ENCODE measurements at regions not wholly inside any gene's neighbourhood (a gene's known extent, or its start where the extent isn't known, plus 50 kb on each side); places are given as distances from the start of the nearest gene placed in this dataset.

- ChIA-PET CTCF (no interaction called here), POLR2A (no interaction called here)
- H3K4me1 Mint-ChIP-seq (ENCODE audit: low read depth): no peaks in the 10 kb centered on the region
- H3K9me3 Mint-ChIP-seq: no peaks in the 10 kb centered on the region
- no peak for DNase-seq
- H3K36me3 Mint-ChIP-seq: no peaks in the 10 kb centered on the region
- no peaks in the 10 kb centered on the region for H3K27me3 Mint-ChIP-seq
- intact Hi-C loops (cut with micrococcal nuclease): no loop called here
- no peak overlapping the region for H3K4me3 Mint-ChIP-seq
- H3K27ac Mint-ChIP-seq: no peak overlapping the region
These were observed 241.6 kb upstream of the VRK2 start for GRCh38 chr2:57804971-57805370.

GRCh38 chr2:57806449-57806968, 240.1 kb upstream of the VRK2 start:
- Mint-ChIP-seq H3K4me1 (ENCODE audit: low read depth) (no peaks in the 10 kb centered on the region), H3K9me3 (no peaks in the 10 kb centered on the region), H3K27me3 (no peaks in the 10 kb centered on the region), H3K27ac (no peak overlapping the region), H3K4me3 (no peak overlapping the region), H3K36me3 (no peaks in the 10 kb centered on the region)
- CTCF ChIA-PET: no interaction called here
- DNase-seq: no peak
- intact Hi-C loops (cut with micrococcal nuclease): no loop called here
- POLR2A ChIA-PET: no interaction called here

DNA sequence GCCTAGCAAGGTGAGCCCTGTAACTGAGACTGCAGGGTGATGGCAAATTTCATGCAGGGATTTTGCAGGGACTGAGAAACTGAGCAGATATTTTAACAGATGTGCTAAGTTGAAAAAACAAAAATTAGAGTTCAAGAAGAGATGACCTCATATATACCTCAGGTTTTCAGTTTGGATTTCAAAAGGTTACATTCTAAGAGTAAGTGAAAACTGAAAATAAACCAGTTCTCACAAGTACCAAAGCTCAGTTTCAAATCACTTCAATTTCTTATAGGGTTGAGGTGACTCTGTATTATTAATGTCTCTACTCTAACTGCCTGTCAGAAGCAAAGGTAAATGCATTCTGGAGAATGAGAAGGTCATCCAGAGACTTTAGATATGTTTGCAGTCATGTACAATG, 237.4 kb upstream of the VRK2 start:
- DNase-seq: no peak
- no peaks in the 10 kb centered on the region for H3K27me3 Mint-ChIP-seq
- no peaks in the 10 kb centered on the region for H3K4me1 Mint-ChIP-seq (ENCODE audit: low read depth)
- H3K9me3 Mint-ChIP-seq: no peaks in the 10 kb centered on the region
- no peaks in the 10 kb centered on the region for H3K36me3 Mint-ChIP-seq
- CTCF ChIA-PET: no interaction called here
- POLR2A ChIA-PET: no interaction called here
- intact Hi-C loops (cut with micrococcal nuclease): no loop called here
- H3K4me3 Mint-ChIP-seq: no peak overlapping the region
- H3K27ac Mint-ChIP-seq: no peak overlapping the region

GRCh38 chr2:57821088-57821487, 225.5 kb upstream of the VRK2 start:
- POLR2A ChIA-PET: no interaction called here
- H3K27ac Mint-ChIP-seq: no peak overlapping the region

GRCh38 chr2:57828221-57828620, 218.4 kb upstream of the VRK2 start:
- intact Hi-C loops (cut with micrococcal nuclease): no loop called here
- no peaks in the 10 kb centered on the region for H3K36me3 Mint-ChIP-seq
- no peaks in the 10 kb centered on the region for H3K27me3 Mint-ChIP-seq
- peaks cover 23% of the 10 kb centered on the region for H3K9me3 Mint-ChIP-seq
- no peak for DNase-seq
- no peaks in the 10 kb centered on the region for H3K4me1 Mint-ChIP-seq (ENCODE audit: low read depth)
- POLR2A ChIA-PET: no interaction called here
- CTCF ChIA-PET: no interaction called here
- H3K4me3 Mint-ChIP-seq: no peak overlapping the region
- no peak overlapping the region for H3K27ac Mint-ChIP-seq

More at GRCh38 chr2:57821088-57821487, 225.5 kb upstream of the VRK2 start:
- CTCF ChIA-PET: no interaction called here
- no peak overlapping the region for H3K4me3 Mint-ChIP-seq
- H3K9me3 Mint-ChIP-seq: peaks cover 5% of the 10 kb centered on the region
- intact Hi-C loops (cut with micrococcal nuclease): no loop called here
- no peaks in the 10 kb centered on the region for H3K36me3 Mint-ChIP-seq
- no peaks in the 10 kb centered on the region for H3K27me3 Mint-ChIP-seq
- no peak for DNase-seq
- H3K4me1 Mint-ChIP-seq (ENCODE audit: low read depth): no peaks in the 10 kb centered on the region

DNA sequence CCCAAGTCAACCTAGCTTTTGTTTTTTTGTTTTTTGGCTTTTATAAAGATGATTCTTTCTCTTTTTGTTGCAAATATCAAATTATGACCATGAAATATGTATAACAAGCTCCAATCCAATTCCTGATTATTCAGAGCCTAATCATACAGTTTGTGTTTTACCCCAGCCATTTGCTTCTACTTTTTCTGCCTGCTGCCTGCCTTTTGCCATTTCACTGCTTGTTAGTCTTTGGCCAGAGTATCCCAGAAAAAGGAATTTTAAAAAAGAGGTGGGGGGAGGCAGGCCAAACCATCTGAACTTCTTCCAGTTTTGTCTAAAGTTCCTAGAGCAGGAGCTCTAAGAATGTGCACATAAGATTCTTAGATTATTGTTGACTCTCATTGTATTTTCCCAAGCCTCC, 211.9 kb upstream of the VRK2 start:
- Mint-ChIP-seq H3K27me3 (no peaks in the 10 kb centered on the region), H3K4me1 (ENCODE audit: low read depth) (no peaks in the 10 kb centered on the region), H3K9me3 (peaks cover 5% of the 10 kb centered on the region), H3K36me3 (no peaks in the 10 kb centered on the region), H3K27ac (no peak overlapping the region), H3K4me3 (no peak overlapping the region)
- no peak for DNase-seq
- ChIA-PET CTCF (no interaction called here), POLR2A (no interaction called here)
- intact Hi-C loops (cut with micrococcal nuclease): no loop called here

DNA sequence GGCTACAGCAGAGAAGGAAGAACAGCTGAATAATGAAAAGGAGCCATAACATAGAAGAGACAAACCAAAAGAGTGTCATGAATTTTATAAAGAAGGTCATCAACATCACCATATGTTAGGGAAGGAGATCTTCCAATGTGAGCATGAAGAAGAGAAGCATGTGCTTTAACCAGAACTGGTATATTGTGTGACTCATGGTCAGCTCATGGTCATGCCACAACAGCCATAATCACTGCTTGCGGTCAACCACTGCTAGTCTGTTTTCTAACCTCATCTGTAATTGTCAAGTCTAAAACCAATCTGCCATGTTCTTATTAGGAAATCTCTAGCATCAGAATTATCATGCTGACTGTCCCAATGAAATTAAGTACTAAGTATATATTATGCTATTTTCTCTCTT, 204.1 kb upstream of the VRK2 start:
- peaks cover 3% of the 10 kb centered on the region for H3K9me3 Mint-ChIP-seq
- H3K4me1 Mint-ChIP-seq (ENCODE audit: low read depth): no peaks in the 10 kb centered on the region
- intact Hi-C loops (cut with micrococcal nuclease): no loop called here
- H3K36me3 Mint-ChIP-seq: no peaks in the 10 kb centered on the region
- H3K4me3 Mint-ChIP-seq: no peak overlapping the region
- peaks cover 1% of the 10 kb centered on the region for H3K27me3 Mint-ChIP-seq
- H3K27ac Mint-ChIP-seq: no peak overlapping the region
- DNase-seq: no peak
- ChIA-PET CTCF (no interaction called here), POLR2A (no interaction called here)

DNA sequence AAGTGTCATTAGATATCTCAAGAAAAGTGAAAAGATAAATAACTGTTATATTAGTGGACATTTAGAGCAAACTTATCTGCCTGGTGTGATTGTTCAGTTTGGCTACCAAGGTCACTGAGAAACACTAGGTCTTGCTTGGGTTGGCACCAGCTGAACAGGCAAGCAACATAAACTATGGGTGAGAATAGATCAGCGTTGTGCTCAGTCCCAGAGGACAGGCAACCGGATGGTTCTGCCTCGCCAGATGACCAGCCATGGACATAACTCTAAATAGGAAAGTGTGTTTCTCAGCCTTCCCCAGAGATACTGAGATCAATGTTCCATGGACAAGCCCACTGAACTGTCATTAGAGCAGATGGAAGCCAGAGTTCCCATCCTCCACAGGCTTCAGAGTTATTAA, 203.4 kb upstream of the VRK2 start:
- Mint-ChIP-seq H3K36me3 (no peaks in the 10 kb centered on the region), H3K4me3 (no peak overlapping the region), H3K4me1 (ENCODE audit: low read depth) (no peaks in the 10 kb centered on the region), H3K27me3 (peaks cover 1% of the 10 kb centered on the region), H3K9me3 (peaks cover 3% of the 10 kb centered on the region), H3K27ac (no peak overlapping the region)
- intact Hi-C loops (cut with micrococcal nuclease): no loop called here
- CTCF ChIA-PET: no interaction called here
- DNase-seq: no peak
- POLR2A ChIA-PET: no interaction called here

- intact Hi-C loops (cut with micrococcal nuclease): no loop called here
- no peak for DNase-seq
- H3K9me3 Mint-ChIP-seq: peaks cover 3% of the 10 kb centered on the region
- H3K4me3 Mint-ChIP-seq: no peak overlapping the region
- ChIA-PET CTCF (no interaction called here), POLR2A (no interaction called here)
- H3K36me3 Mint-ChIP-seq: no peaks in the 10 kb centered on the region
- H3K27me3 Mint-ChIP-seq: peaks cover 1% of the 10 kb centered on the region
- no peak overlapping the region for H3K27ac Mint-ChIP-seq
- no peaks in the 10 kb centered on the region for H3K4me1 Mint-ChIP-seq (ENCODE audit: low read depth)
These were observed 197.9 kb upstream of the VRK2 start for GRCh38 chr2:57848723-57849122.

GRCh38 chr2:57849843-57850242, 196.8 kb upstream of the VRK2 start:
- Mint-ChIP-seq H3K27me3 (no peaks in the 10 kb centered on the region), H3K4me1 (ENCODE audit: low read depth) (no peaks in the 10 kb centered on the region), H3K4me3 (no peak overlapping the region), H3K27ac (no peak overlapping the region), H3K9me3 (peaks cover 3% of the 10 kb centered on the region), H3K36me3 (no peaks in the 10 kb centered on the region)
- ChIA-PET CTCF (no interaction called here), POLR2A (no interaction called here)
- no peak for DNase-seq
- intact Hi-C loops (cut with micrococcal nuclease): no loop called here

DNA sequence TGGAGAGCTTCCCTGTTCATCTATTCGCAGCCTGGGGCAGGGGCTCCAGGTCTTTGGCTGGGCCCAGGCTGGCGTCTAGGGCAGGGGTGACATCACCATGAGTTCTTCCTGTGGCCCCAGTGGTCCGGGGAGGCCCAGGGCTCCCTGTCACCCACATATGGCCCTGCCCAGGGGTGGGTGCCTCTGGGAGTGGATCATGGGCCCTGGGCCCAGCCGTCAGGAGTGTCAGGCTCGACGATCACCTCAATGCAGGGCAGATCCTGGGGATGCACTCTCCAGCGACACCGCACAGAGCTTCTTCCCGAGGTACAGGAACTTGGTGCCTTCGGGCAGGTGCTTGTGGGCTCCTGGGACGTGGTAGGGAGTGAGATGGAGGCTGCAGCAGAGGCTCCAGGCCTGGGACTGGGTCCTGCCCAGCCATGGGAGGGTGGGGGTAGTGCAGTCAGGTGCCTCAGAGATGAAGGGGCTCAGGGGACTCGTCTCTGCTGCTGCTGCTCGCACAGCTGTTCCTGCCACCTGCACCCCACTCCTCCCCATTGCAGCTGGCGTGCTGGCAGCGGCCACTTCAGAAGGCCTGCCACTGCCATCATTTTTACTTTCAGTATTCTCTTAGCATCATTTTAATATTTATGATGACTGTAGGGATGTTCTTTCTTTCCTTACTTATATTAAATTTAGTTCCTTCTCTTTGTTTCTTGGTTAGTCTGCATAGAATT, 196.0 kb upstream of the VRK2 start:
- no peak for DNase-seq
- Mint-ChIP-seq H3K36me3 (no peaks in the 10 kb centered on the region), H3K27ac (no peak overlapping the region), H3K4me3 (no peak overlapping the region), H3K9me3 (peaks cover 3% of the 10 kb centered on the region), H3K4me1 (ENCODE audit: low read depth) (no peaks in the 10 kb centered on the region), H3K27me3 (no peaks in the 10 kb centered on the region)
- intact Hi-C loops (cut with micrococcal nuclease): no loop called here
- ChIA-PET CTCF (no interaction called here), POLR2A (no interaction called here)

GRCh38 chr2:57855212-57855611, 191.4 kb upstream of the VRK2 start:
- Mint-ChIP-seq H3K36me3 (no peaks in the 10 kb centered on the region), H3K4me1 (ENCODE audit: low read depth) (no peaks in the 10 kb centered on the region), H3K4me3 (no peak overlapping the region), H3K9me3 (no peaks in the 10 kb centered on the region), H3K27me3 (no peaks in the 10 kb centered on the region), H3K27ac (no peak overlapping the region)
- POLR2A ChIA-PET: no interaction called here
- CTCF ChIA-PET: interaction anchor here (0.7 kb wide), 1 partner anchor 177 kb away, joined by 3 read pairs; no protein-coding TSS in a partner anchor
- intact Hi-C loops (cut with micrococcal nuclease): no loop called here
- DNase-seq: no peak

DNA sequence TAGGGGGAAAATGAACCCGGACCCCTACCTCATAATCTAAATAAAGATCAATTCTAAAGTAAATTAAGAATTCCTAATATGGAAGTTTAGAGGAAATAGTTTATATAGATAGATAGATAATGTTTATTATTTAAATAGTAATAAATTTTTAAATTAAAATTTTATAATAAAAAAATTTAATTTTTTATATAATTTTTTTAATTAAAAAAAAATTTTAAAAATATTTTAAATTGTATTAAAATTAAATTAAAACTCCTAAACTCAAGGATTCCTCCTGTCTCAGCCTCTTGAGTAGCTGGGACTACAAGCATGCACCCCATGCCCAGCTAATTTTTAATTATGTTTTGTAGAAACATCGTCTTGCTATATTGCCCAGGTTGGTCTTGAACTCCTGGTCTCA, 186.9 kb upstream of the VRK2 start:
- Mint-ChIP-seq H3K27ac (no peak overlapping the region), H3K4me3 (no peak overlapping the region), H3K27me3 (no peaks in the 10 kb centered on the region), H3K4me1 (ENCODE audit: low read depth) (no peaks in the 10 kb centered on the region), H3K9me3 (no peaks in the 10 kb centered on the region), H3K36me3 (no peaks in the 10 kb centered on the region)
- CTCF ChIA-PET: no interaction called here
- intact Hi-C loops (cut with micrococcal nuclease): no loop called here
- no peak for DNase-seq
- POLR2A ChIA-PET: no interaction called here
